HAP-1 (cell line): ENCODE measurements at regions not wholly inside any gene's neighbourhood (a gene's known extent, or its start where the extent isn't known, plus 50 kb on each side); places are given as distances from the start of the nearest gene placed in this dataset.

Experiments
- DNase-seq, 2 experiments: peaks; one replicate each; pipeline ENCODE4 v3.0.0-alpha.2; 2016 to 2020; ENCODE audit warnings: low spot score in 2 of 2
- H3K27me3 ChIP-seq: fragments of 250-450 bp; sonication (Bioruptor Pico); 2 replicates; pipeline ENCODE4 v1.5.1; 2020; ENCODE audit warnings: low read depth, mild to moderate bottlenecking, moderate library complexity
- H3K36me3 ChIP-seq: fragments of 250-450 bp; sonication (Bioruptor Pico); replicated peaks from 2 replicates; pipeline ENCODE4 v1.5.1; 2020; ENCODE audit warnings: mild to moderate bottlenecking
- H3K4me1 ChIP-seq: fragments of 250-450 bp; sonication (Bioruptor Pico); 2 replicates; pipeline ENCODE4 v1.5.1; 2020; ENCODE audit warnings: mild to moderate bottlenecking
- H3K4me3 ChIP-seq: fragments of 250-450 bp; sonication (Bioruptor Pico); 2 replicates; pipeline ENCODE4 v1.5.1; 2020; ENCODE audit warnings: mild to moderate bottlenecking, moderate library complexity
- H3K9me3 ChIP-seq: fragments of 250-450 bp; sonication (Bioruptor Pico); 2 replicates; pipeline ENCODE4 v1.5.1; 2020; ENCODE audit warnings: mild to moderate bottlenecking, moderate library complexity
- in situ Hi-C: fragments of 300-500 bp; cut with MboI; formaldehyde crosslinking; loops from 3 replicates; pipeline ENCODE4 v1.14.3; 2020; ENCODE audit warnings: low sequenced_read_pairs, inconsistent platforms, mixed read lengths

- Histone ChIP-seq H3K27me3 (no peaks in the 10 kb centered on the region), H3K36me3 (no peaks in the 10 kb centered on the region), H3K4me1 (peaks cover 10% of the 10 kb centered on the region), H3K9me3 (no peaks in the 10 kb centered on the region), H3K4me3 (no peak overlapping the region)
- DNase-seq: no peak
- in situ Hi-C loops: no loop called here
These were observed 193.5 kb upstream of the HDAC9 start for GRCh38 chr7:18302097-18302496.

DNA sequence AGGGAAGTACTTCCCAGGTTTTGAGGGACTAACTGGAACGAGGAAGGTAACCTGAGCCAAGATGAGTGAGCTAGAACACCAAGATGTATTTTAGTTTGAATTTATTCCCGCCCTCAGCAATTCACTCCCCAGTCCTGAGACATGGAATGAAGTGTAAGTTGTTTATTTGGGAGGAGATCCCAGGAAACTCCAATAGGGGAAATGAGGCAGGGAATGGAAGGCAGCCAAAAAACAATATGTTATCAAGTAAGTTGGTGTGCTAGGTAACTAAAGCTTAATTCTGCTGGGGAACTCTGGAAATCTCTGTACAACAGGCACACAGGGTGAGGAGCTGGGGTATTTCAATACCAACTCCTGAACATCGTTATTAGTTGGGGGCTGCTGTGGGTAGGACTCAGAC, 189.7 kb upstream of the HDAC9 start:
- no peak for DNase-seq

DNA sequence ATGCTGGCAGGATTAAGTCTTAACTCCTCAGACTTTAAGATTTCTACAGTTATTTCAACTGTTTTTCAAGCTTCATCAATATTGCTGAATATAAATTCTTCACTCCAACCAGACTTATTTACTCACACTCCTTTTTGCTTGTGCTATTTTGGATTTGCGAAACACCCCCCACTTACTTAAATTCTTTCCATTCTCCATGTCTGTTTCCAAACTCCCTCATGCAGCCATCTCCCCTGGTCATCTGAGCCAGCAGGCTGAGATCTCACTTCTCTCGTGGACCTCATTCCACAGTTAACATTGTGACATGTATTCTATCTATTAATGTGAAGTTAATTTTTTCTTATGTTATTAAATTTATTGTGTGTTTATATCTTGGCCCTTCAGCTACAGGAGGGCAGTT, 188.9 kb upstream of the HDAC9 start:
- Histone ChIP-seq H3K9me3 (no peaks in the 10 kb centered on the region), H3K36me3 (no peaks in the 10 kb centered on the region), H3K4me3 (no peak overlapping the region), H3K4me1 (peaks cover 2% of the 10 kb centered on the region), H3K27me3 (no peaks in the 10 kb centered on the region)
- in situ Hi-C loops: no loop called here
- no peak for DNase-seq

More for the DNA sequence above, 189.7 kb upstream of the HDAC9 start:
- Histone ChIP-seq H3K4me3 (no peak overlapping the region), H3K36me3 (no peaks in the 10 kb centered on the region), H3K4me1 (peaks cover 9% of the 10 kb centered on the region), H3K27me3 (no peaks in the 10 kb centered on the region), H3K9me3 (no peaks in the 10 kb centered on the region)
- in situ Hi-C loops: no loop called here

DNA sequence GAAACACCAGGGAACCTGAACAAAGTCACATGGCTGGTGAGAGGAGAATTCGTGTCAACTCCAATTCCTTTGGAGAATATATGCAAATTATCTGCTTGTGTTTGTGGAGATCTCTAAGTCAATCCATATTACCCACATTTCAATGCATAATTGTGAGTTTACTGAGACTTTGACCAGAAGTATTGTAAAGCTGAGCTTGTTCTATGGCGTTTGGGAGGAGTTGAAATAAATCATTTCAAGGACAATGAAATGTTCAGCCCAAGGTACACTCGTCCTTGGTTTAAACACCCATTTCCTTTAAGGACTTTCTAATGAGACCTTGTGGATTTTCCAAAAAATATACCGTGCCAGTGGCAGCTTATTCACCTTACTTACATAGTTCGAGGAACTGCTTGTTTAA, 186.6 kb upstream of the HDAC9 start:
- Histone ChIP-seq H3K9me3 (no peaks in the 10 kb centered on the region), H3K27me3 (no peaks in the 10 kb centered on the region), H3K4me1 (no peaks in the 10 kb centered on the region), H3K36me3 (no peaks in the 10 kb centered on the region), H3K4me3 (no peak overlapping the region)
- in situ Hi-C loops: no loop called here
- DNase-seq: no peak

DNA sequence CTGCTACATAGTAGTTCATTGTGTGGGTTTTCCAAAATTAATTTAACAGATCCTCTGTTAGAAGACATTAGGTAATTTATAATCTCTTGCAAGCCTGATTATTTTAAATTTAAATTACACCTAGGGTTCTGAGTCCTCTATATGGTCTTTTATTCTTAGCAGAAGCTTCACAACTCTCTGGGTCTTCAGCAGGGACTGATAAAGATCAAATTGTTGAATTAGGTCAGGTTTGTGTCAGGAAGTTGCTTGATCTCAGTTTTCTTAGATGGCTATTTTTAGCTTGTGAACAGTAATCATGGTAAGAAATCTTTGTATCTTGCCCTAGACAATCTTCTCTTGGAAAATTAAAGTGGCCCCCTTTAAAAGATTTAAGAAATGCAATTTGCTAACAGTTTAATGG, 183.1 kb upstream of the HDAC9 start:
- no peak for DNase-seq
- in situ Hi-C loops: no loop called here
- Histone ChIP-seq H3K27me3 (no peaks in the 10 kb centered on the region), H3K9me3 (no peaks in the 10 kb centered on the region), H3K36me3 (no peaks in the 10 kb centered on the region), H3K4me3 (no peak overlapping the region), H3K4me1 (no peaks in the 10 kb centered on the region)

- Histone ChIP-seq H3K27me3 (no peaks in the 10 kb centered on the region), H3K36me3 (no peaks in the 10 kb centered on the region), H3K4me1 (no peaks in the 10 kb centered on the region), H3K4me3 (no peak overlapping the region), H3K9me3 (no peaks in the 10 kb centered on the region)
- in situ Hi-C loops: no loop called here
- peak in 1 of 2 experiments; percentile 11 for DNase-seq
These were observed 181.6 kb upstream of the HDAC9 start for GRCh38 chr7:18313965-18314364.

GRCh38 chr7:18315241-18315640, 180.3 kb upstream of the HDAC9 start:
- DNase-seq: no peak
- Histone ChIP-seq H3K27me3 (no peaks in the 10 kb centered on the region), H3K4me3 (no peak overlapping the region), H3K4me1 (no peaks in the 10 kb centered on the region), H3K36me3 (no peaks in the 10 kb centered on the region), H3K9me3 (no peaks in the 10 kb centered on the region)
- in situ Hi-C loops: no loop called here

GRCh38 chr7:18317941-18318340, 177.6 kb upstream of the HDAC9 start:
- H3K27me3 ChIP-seq: no peaks in the 10 kb centered on the region
- H3K9me3 ChIP-seq: no peaks in the 10 kb centered on the region
- H3K4me3 ChIP-seq: no peak overlapping the region
- H3K4me1 ChIP-seq: no peaks in the 10 kb centered on the region
- H3K36me3 ChIP-seq: no peaks in the 10 kb centered on the region
- in situ Hi-C loops: no loop called here
- DNase-seq: no peak

DNA sequence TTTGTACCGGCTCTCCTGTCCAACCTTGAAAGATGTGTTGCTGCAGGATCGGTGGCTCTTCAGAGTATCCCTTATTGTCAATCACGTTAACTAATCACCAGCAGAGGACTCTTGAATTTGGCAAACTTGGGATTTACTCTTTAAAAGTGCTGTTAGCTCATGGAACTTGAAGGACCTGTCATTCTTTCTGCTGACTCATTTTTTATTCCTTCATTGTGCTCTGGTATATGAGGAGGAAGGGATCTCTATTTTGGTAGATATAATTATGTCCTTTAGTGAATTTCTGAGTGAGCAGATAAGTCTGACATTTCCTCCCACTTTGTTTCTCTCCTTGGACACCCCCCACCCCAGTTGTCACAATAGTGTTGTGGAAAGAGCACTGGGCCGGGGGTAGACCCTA, 175.1 kb upstream of the HDAC9 start:
- no peaks in the 10 kb centered on the region for H3K27me3 ChIP-seq
- no peaks in the 10 kb centered on the region for H3K36me3 ChIP-seq
- no peak for DNase-seq
- H3K9me3 ChIP-seq: no peaks in the 10 kb centered on the region
- in situ Hi-C loops: loop anchor here (10.0 kb wide), 1 partner anchor 636 kb away; no protein-coding TSS in a partner anchor
- no peak overlapping the region for H3K4me3 ChIP-seq
- no peaks in the 10 kb centered on the region for H3K4me1 ChIP-seq

- Histone ChIP-seq H3K4me3 (no peak overlapping the region), H3K9me3 (no peaks in the 10 kb centered on the region), H3K27me3 (no peaks in the 10 kb centered on the region), H3K4me1 (no peaks in the 10 kb centered on the region), H3K36me3 (no peaks in the 10 kb centered on the region)
- peak; percentile 12 to 78 for DNase-seq
- in situ Hi-C loops: loop anchor here (10.0 kb wide), 1 partner anchor 636 kb away; no protein-coding TSS in a partner anchor
These were observed 174.5 kb upstream of the HDAC9 start for GRCh38 chr7:18320971-18321567.

DNA sequence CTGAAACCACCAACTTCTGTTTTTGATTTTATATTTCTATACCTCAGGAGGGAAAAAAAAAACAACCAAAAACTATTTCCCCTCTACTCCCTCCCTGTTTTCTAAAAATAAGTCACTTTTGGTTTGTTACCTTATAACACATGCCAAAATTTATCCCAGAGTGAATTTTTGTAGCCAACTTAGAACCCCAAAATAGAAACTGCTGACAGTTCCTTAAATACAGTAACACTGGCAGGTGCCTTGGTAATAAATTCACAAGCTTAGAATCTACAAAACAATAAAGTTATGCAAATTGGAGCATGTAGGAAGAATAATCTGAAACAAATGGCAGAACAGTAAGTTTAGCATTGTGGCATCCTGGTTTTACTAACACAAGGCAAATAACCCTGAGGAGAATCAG, 165.0 kb upstream of the HDAC9 start:
- Histone ChIP-seq H3K4me3 (no peak overlapping the region), H3K9me3 (no peaks in the 10 kb centered on the region), H3K4me1 (no peaks in the 10 kb centered on the region), H3K27me3 (no peaks in the 10 kb centered on the region), H3K36me3 (no peaks in the 10 kb centered on the region)
- DNase-seq: no peak
- in situ Hi-C loops: no loop called here

GRCh38 chr7:18336626-18337025, 158.9 kb upstream of the HDAC9 start:
- in situ Hi-C loops: no loop called here
- H3K9me3 ChIP-seq: no peaks in the 10 kb centered on the region; the same call in 1 of the 2 replicates
- DNase-seq: no peak
- H3K4me3 ChIP-seq: no peak overlapping the region
- H3K27me3 ChIP-seq: no peaks in the 10 kb centered on the region
- H3K4me1 ChIP-seq: no peaks in the 10 kb centered on the region
- no peaks in the 10 kb centered on the region for H3K36me3 ChIP-seq

DNA sequence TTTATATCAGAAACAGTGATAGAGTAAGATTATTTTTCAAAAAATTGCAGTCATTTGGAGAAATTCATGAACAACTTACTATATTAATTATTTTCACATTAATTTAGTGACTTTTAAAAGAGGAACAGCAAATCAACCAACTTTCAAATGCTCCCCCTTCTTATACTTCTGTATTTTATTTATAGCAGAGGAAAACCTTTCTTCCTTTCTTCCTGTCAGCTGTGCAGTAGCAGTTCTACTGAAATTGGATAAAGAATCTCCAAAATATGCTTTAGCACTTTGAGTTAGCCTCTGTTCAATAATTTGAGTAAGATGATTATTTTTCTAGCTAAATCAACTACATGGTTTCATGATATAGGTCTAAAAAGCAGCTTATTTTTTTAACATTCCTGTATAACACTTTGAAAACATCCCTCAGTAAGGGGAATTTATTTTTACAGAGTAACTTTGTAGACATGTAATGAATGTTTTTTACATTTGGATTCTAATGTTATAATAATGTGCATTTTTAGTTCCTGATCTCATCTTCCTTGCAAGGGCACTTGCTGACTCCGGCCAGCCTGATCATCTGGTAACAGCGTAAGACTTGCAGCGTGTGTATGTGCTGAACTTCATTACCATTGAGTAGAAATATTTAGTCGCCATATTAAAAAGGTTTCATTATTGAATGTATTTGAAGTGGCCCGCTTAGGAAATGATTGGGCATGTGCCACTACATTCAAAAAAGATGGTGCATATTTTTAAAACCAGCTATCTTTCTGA, 158.3 kb upstream of the HDAC9 start:
- H3K27me3 ChIP-seq: no peaks in the 10 kb centered on the region
- H3K4me1 ChIP-seq: no peaks in the 10 kb centered on the region
- in situ Hi-C loops: no loop called here
- H3K4me3 ChIP-seq: no peak overlapping the region
- H3K9me3 ChIP-seq: no peaks in the 10 kb centered on the region; the same call in 1 of the 2 replicates
- no peak for DNase-seq
- H3K36me3 ChIP-seq: no peaks in the 10 kb centered on the region

- no peak for DNase-seq
- in situ Hi-C loops: no loop called here
- H3K4me3 ChIP-seq: no peak overlapping the region
- no peaks in the 10 kb centered on the region for H3K4me1 ChIP-seq
- H3K27me3 ChIP-seq: no peaks in the 10 kb centered on the region
- H3K36me3 ChIP-seq: no peaks in the 10 kb centered on the region
- no peaks in the 10 kb centered on the region; the same call in 1 of the 2 replicates for H3K9me3 ChIP-seq
These were observed 156.5 kb upstream of the HDAC9 start for GRCh38 chr7:18338910-18339523.
